NB4 (cell line): ENCODE measurements at regions not wholly inside any gene's neighbourhood (a gene's known extent, or its start where the extent isn't known, plus 50 kb on each side); places are given as distances from the start of the nearest gene placed in this dataset.
A peak's percentile ranks its signal among the peaks of the same experiment; 100 is the strongest.

Experiments used
- DNase-seq: peaks from one replicate; pipeline ENCODE4 v3.0.0; 2010; ENCODE audit warnings: low read depth
- H3K4me3 ChIP-seq: one replicate; pipeline ENCODE4 v1.5.1; 2011; ENCODE audit warnings: mild to moderate bottlenecking, low read depth, low read length, moderate library complexity
- MYC ChIP-seq: IDR thresholded peaks from 2 replicates; pipeline ENCODE4 v1.6.1; 2011; ENCODE audit warnings: low read depth, low read length
- POLR2A ChIP-seq: IDR thresholded peaks from 2 replicates; pipeline ENCODE4 v1.6.1; 2011; ENCODE audit warnings: mild to moderate bottlenecking; ENCODE audit not compliant: insufficient read length; ENCODE audit errors: extremely low read depth
- TF ChIP-seq, protein P1 (sequence below): IDR thresholded peaks from 2 replicates; pipeline ENCODE4 v1.6.1; 2011; ENCODE audit warnings: low read depth, low read length
- TF ChIP-seq, protein P2 (sequence below): IDR thresholded peaks from one replicate; pipeline ENCODE4 v1.5.1; 2012; ENCODE audit warnings: low read depth, low read length

DNA sequence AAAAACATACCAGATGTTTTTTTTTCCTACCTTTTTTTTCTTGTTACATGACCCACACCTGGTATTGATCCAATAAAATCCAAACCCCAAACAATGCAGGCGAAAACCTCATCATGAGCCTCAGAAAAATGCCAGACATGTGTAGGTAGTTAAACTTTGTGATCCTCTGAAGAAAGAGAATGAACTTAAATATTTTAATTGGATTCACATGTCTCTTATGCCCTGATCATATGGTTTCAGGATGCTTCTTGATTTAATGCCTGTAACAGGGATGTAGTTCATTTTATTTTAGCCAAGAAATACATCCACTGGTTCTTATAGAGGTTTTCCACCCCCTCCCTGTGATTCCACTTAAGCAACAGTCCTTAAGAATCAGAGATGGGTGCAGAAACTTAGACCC, 451.6 kb downstream of the TYW1 start:
- TF ChIP-seq POLR2A (no peak), MYC (no peak)
- no peak for DNase-seq
- no peak overlapping the region for H3K4me3 ChIP-seq

DNA sequence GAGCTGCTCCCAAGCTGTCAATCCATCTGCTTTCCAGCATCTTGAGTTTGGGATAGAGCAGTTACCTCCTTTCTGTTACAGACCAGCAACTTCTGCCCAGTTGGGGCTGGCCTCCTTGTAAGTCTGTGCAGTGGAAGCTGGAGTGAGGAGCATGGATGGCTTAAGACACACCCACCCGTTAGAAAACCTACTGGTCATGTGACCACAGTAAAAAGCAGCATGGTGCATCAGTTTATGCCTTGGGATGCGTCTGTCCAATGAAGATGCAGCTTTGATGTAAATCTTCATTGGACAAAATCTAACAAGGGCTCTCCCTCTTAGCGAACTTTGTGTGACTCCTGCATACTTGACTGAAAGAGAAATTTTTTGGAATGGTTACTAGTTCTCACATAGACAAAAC, 453.5 kb downstream of the TYW1 start:
- no peak for DNase-seq
- H3K4me3 ChIP-seq, result no peak overlapping the region

DNA sequence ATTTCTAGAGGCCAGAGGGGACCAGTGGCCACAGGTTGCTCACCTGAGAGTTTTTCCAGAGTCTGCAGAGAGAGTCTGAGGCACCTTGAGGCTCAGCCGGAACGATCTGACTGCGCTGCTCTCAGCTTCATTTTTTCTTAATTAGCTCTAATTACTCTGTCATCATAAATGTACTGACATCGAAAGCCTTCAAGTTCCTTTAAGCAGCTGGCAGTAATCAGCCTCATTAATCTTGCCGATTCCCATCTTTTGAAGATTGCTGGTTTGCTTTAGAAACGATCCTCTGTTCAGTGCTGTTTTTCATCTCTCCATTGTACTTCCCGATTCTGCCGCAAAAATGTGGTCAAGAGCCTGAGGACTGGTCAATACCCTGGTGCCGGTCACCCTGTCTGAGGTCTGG, 454.7 kb downstream of the TYW1 start:
- no peak overlapping the region for H3K4me3 ChIP-seq
- TF ChIP-seq POLR2A (no peak), MYC (no peak)
- TF ChIP-seq, protein P1, sequence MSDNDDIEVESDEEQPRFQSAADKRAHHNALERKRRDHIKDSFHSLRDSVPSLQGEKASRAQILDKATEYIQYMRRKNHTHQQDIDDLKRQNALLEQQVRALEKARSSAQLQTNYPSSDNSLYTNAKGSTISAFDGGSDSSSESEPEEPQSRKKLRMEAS, result no peak
- TF ChIP-seq, protein P2, sequence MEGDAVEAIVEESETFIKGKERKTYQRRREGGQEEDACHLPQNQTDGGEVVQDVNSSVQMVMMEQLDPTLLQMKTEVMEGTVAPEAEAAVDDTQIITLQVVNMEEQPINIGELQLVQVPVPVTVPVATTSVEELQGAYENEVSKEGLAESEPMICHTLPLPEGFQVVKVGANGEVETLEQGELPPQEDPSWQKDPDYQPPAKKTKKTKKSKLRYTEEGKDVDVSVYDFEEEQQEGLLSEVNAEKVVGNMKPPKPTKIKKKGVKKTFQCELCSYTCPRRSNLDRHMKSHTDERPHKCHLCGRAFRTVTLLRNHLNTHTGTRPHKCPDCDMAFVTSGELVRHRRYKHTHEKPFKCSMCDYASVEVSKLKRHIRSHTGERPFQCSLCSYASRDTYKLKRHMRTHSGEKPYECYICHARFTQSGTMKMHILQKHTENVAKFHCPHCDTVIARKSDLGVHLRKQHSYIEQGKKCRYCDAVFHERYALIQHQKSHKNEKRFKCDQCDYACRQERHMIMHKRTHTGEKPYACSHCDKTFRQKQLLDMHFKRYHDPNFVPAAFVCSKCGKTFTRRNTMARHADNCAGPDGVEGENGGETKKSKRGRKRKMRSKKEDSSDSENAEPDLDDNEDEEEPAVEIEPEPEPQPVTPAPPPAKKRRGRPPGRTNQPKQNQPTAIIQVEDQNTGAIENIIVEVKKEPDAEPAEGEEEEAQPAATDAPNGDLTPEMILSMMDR, result no peak
- no peak for DNase-seq

More for the DNA sequence above, 453.5 kb downstream of the TYW1 start:
- TF ChIP-seq POLR2A (no peak), MYC (no peak)
- TF ChIP-seq, protein P1, result no peak
- TF ChIP-seq, protein P2, result no peak

DNA sequence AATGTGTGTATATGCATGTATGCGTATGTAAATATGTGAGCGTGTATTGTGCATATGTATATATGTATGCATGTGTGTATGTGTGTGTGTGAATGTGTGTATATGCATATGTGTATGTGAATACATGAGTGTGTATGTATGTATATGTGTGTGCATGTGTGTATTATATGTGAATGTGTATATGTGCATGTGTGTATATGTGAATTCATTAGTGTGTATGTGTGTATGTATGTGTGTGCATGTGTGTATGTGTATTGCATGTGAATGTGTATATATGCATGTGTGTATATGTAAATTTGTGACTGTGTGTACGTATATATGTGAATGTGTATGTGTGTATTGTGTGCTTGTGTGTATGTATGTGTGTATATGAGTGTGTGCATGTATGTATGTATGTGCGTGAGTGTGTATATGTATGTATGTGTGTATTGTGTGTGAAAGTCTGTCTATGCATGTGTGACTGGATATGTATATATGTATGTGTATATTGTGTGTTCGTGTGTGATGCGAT, 455.9 kb downstream of the TYW1 start:
- TF ChIP-seq MYC (no peak), POLR2A (no peak)
- TF ChIP-seq, protein P2, result no peak
- TF ChIP-seq, protein P1, result no peak
- no peak overlapping the region for H3K4me3 ChIP-seq
- DNase-seq, result no peak

DNA sequence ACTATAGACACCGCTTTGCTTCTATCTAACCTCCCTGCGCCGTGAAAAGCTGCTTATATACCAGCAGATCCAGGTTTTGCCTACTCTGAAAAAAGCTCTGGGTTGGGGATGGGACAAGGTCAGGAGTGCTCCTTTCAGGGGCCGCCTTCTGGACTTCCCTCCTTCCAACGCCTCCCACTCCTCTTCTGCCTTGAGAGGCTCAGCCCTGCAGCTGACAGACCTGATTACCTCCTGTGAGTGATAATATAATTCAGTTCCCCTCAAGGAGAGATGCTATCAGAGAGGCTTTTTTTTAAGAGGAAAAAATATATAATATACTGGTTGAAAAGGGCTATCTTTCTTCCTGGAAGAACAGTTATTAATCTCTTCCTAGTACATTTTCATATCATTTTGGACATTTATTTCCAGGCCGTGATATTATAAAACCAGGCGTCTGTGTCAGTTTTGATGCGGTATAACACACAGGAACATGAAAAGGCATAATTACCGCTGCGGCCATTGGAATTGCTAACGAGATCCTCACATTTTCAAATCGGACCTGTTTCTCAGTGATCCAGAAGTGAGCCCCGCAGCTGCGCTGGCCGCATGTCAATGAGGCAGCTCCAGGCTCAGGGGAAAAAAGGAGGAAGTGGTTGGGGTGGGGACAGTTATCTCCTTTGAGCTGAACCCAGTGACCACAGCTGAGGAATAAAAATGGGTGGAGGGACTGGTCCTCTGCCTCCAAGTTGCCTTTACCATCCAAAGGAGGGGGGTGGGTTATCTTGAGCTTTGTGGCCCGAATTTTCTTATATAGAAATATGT, 457.1 kb downstream of the TYW1 start:
- peak; percentile 79 for DNase-seq
- TF ChIP-seq, protein P1, result peak; percentile 71
- TF ChIP-seq MYC (peak; percentile 75; the same call in 1 of the 2 replicates), POLR2A (no peak)
- TF ChIP-seq, protein P2, result no peak

DNA sequence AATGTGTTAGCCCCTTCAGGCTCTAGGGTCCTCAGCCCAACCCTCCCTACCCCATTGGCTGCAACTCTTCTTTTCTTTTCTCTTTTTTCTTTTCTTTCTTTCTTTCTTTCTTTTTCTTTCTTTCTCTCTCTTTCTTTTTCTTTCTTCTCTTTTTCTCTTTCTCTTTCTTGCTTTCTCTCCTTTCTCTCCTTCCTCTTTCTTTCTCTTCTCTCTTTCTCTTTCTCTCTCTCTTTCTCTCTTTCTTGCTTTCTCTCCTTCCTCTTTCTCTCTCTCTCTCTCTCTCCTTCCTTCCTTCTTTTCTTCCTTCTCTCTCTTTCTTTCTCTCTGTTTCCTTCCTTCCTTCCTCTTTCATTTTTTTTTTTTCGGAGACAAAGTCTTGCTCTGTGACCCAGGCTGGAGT, 458.9 kb downstream of the TYW1 start:
- no peak for DNase-seq
- no peak for TF ChIP-seq POLR2A
- TF ChIP-seq, protein P1, result no peak
- TF ChIP-seq, protein P2, result no peak
- TF ChIP-seq MYC, result no peak
- no peak overlapping the region for H3K4me3 ChIP-seq

More for the DNA sequence above, 457.1 kb downstream of the TYW1 start:
- no peak overlapping the region for H3K4me3 ChIP-seq
